K562 (cell line): ENCODE measurements at regions not wholly inside any gene's neighbourhood (a gene's known extent, or its start where the extent isn't known, plus 50 kb on each side); places are given as distances from the start of the nearest gene placed in this dataset.

Experiments used
- ATAC-seq: fragments of 200-7000 bp; cut with Tn5 transposase; 3 replicates; pipeline ENCODE4 v1.9.1; 2020; ENCODE audit warnings: moderate library complexity
- BruUV-seq: library from RNA; stranded (reverse); fragments of 400-500 nt; replicated peaks from 2 replicates; lab custom pipeline; 2021; lab: Mats Ljungman, UMichigan
- CTCF ChIA-PET: fragments of 300-600 bp; formaldehyde crosslinking; extraction: SDS; loops from one replicate; lab custom pipeline; 2021; ENCODE audit warnings: low intra/inter-chr PET ratio; lab: Yijun Ruan, JAX
- POLR2A ChIA-PET: fragments of 300-600, 350-650 bp; sonication (Branson Sonifier 250); formaldehyde crosslinking; extraction: SDS; loops from one replicate; lab custom pipeline; 2021; ENCODE audit warnings: antibody characterized with exemption, inconsistent platforms; lab: Yijun Ruan, JAX
- DNase-seq, 4 experiments: peaks; one replicate each; pipeline versions ENCODE4 v3.0.0 to v3.0.0-alpha.2; 2011 to 2018; ENCODE audit warnings: low spot score in 3 of 4, mixed read lengths in 3 of 4; ENCODE audit errors: extremely low read depth in 1 of 4
- FAIRE-seq: peaks from 2 replicates; lab custom pipeline; 2011; peaks lifted over from hg19 to GRCh38; lab: Jason Lieb, UNC
- H2AFZ ChIP-seq: 2 replicates; pipeline ENCODE4 v1.6.0; 2011; ENCODE audit warnings: low read depth, low read length, control low read depth, inconsistent platforms
- H3K27ac ChIP-seq: fragments of 200-600 bp; 3 replicates; pipeline ENCODE4 v1.8.0; 2011; ENCODE audit warnings: low read depth, mild to moderate bottlenecking, control low read depth, inconsistent platforms, low read length, moderate library complexity, mixed read lengths; ENCODE audit errors: extremely low read depth
- H3K27me3 ChIP-seq, 2 experiments: fragments of 300-600 bp in 1 of 2; 2 replicates in 1 of 2; 3 replicates in 1 of 2; pipeline versions ENCODE4 v1.6.0 to v1.8.0; 2011; ENCODE audit warnings: inconsistent platforms in 2 of 2, low read length in 2 of 2, mild to moderate bottlenecking in 1 of 2, mixed read lengths in 1 of 2, moderate library complexity in 1 of 2; ENCODE audit not compliant: control insufficient read depth in 2 of 2, insufficient read depth in 2 of 2
- H3K36me3 ChIP-seq: fragments of 300-600 bp; 3 replicates; pipeline ENCODE4 v1.8.0; 2011; ENCODE audit warnings: mild to moderate bottlenecking, low read length, inconsistent platforms; ENCODE audit not compliant: control insufficient read depth, insufficient read depth
- H3K4me1 ChIP-seq, 2 experiments: fragments of 200-600 bp in 1 of 2; replicated peaks in 1 of 2; 2 replicates in 1 of 2; 3 replicates in 1 of 2; pipeline versions ENCODE4 v1.5.1 to v1.8.0; 2011; ENCODE audit warnings: inconsistent platforms in 2 of 2, low read length in 2 of 2, mild to moderate bottlenecking in 1 of 2, mixed read lengths in 1 of 2, moderate library complexity in 1 of 2; ENCODE audit not compliant: control insufficient read depth in 2 of 2, insufficient read depth in 2 of 2
- H3K4me2 ChIP-seq: 2 replicates; pipeline ENCODE4 v1.6.1; 2011; ENCODE audit warnings: low read length, control low read depth, inconsistent platforms, mixed read lengths; ENCODE audit not compliant: insufficient read depth
- H3K4me3 ChIP-seq: fragments of 200-600 bp; sonication (generic), shearing (Covaris generic); 2 replicates; pipeline ENCODE4 v1.5.1; 2016; ENCODE audit warnings: control low read depth, inconsistent platforms
- H3K79me2 ChIP-seq: fragments of 200-600 bp; 3 replicates; pipeline ENCODE4 v1.8.0; 2011; ENCODE audit warnings: low read length, inconsistent platforms; ENCODE audit not compliant: control insufficient read depth, insufficient read depth
- H3K9ac ChIP-seq, 2 experiments: 2 replicates each; pipeline versions ENCODE4 v1.6.0 to v1.6.1; 2011; ENCODE audit warnings: low read depth in 2 of 2, low read length in 2 of 2, control low read depth in 1 of 2, inconsistent platforms in 1 of 2, mild to moderate bottlenecking in 1 of 2, mixed read lengths in 1 of 2; ENCODE audit not compliant: insufficient read depth in 1 of 2
- H3K9me1 ChIP-seq: one replicate; pipeline ENCODE4 v1.6.0; 2011; ENCODE audit warnings: inconsistent platforms, mild to moderate bottlenecking, low read length, moderate library complexity; ENCODE audit not compliant: control insufficient read depth, insufficient read depth
- H3K9me3 ChIP-seq: replicated peaks from 2 replicates; pipeline ENCODE4 v1.5.1; 2011; ENCODE audit warnings: low read depth, low read length, inconsistent platforms; ENCODE audit not compliant: control insufficient read depth, insufficient read depth
- H4K20me1 ChIP-seq: replicated peaks from 2 replicates; pipeline ENCODE4 v1.6.1; 2011; ENCODE audit warnings: low read length, inconsistent platforms, mixed read lengths; ENCODE audit not compliant: control insufficient read depth, insufficient read depth
- CREB1 ChIP-seq, 2 experiments: sonication (generic) in 1 of 2; formaldehyde crosslinking in 1 of 2; IDR thresholded peaks; 2 replicates each; pipeline versions ENCODE4 v1.6.1 to v1.8.0; 2012 to 2022; ENCODE audit warnings: inconsistent platforms in 1 of 2, mild to moderate bottlenecking in 1 of 2, missing genetic modification reagents in 1 of 2, moderate library complexity in 1 of 2
- CTCF ChIP-seq, 3 experiments: IDR thresholded peaks in 2 of 3; conservative IDR thresholded peaks in 1 of 3; 2 replicates each; pipeline ENCODE4 v1.5.1; 2011 to 2012; ENCODE audit warnings: low read length in 3 of 3, mild to moderate bottlenecking in 3 of 3, control low read depth in 2 of 3, improper control_type of control experiment in 1 of 3, inconsistent platforms in 1 of 3, low read depth in 1 of 3, mixed read lengths in 1 of 3, moderate library complexity in 1 of 3; ENCODE audit not compliant: insufficient read depth in 2 of 3
- DIDO1 ChIP-seq: fragments of 450-650 bp; IDR thresholded peaks from 2 replicates; pipeline ENCODE4 v1.6.1; 2016; ENCODE audit warnings: low read depth, missing biosample characterization, missing genetic modification characterization
- E2F1 ChIP-seq: sonication (generic); formaldehyde crosslinking; IDR thresholded peaks from 2 replicates; pipeline ENCODE4 v1.8.1; 2023; ENCODE audit warnings: mild to moderate bottlenecking, missing genetic modification reagents, moderate library complexity
- HMG20B ChIP-seq: fragments of 250-450 bp; sonication (Bioruptor Pico); IDR thresholded peaks from 2 replicates; pipeline ENCODE4 v1.5.0; 2021; ENCODE audit warnings: mild to moderate bottlenecking
- NFYB ChIP-seq: IDR thresholded peaks from 2 replicates; pipeline ENCODE4 v1.6.1; 2011; ENCODE audit warnings: mild to moderate bottlenecking, moderate library complexity; ENCODE audit not compliant: insufficient read length; ENCODE audit errors: extremely low read depth
- NR4A1 ChIP-seq, 2 experiments: fragments of 250-450 bp in 1 of 2; fragments of 450-650 bp in 1 of 2; sonication (Bioruptor Pico) in 1 of 2; IDR thresholded peaks; 2 replicates each; pipeline versions ENCODE4 v1.4.0 to v1.6.1; 2016 to 2020; ENCODE audit warnings: mild to moderate bottlenecking in 2 of 2, missing compliant biosample characterization in 1 of 2, missing genetic modification characterization in 1 of 2, moderate library complexity in 1 of 2
- PCBP1 ChIP-seq: fragments of 200-400 bp; formaldehyde crosslinking; IDR thresholded peaks from 2 replicates; pipeline ENCODE4 v1.6.1; 2018; ENCODE audit warnings: mild to moderate bottlenecking, low read depth, low read length; ENCODE audit not compliant: poor library complexity, severe bottlenecking
- SETDB1 ChIP-seq: IDR thresholded peaks from one replicate; pipeline ENCODE4 v1.6.1; 2012; ENCODE audit warnings: low read length, control low read depth, inconsistent platforms
- ZNF24 ChIP-seq: fragments of 450-650 bp; IDR thresholded peaks from 2 replicates; pipeline ENCODE4 v1.6.1; 2016
- ZNF785 ChIP-seq: fragments of 250-450 bp; sonication (Bioruptor Pico); IDR thresholded peaks from 2 replicates; pipeline ENCODE4 v1.4.0; 2020; ENCODE audit warnings: mild to moderate bottlenecking
- WGBS: fragments of 100-300 bp; shearing (Covaris generic); methylation state at CpG from one replicate; pipeline ENCODE4 v1.1.6; 2016; ENCODE audit warnings: low coverage, mixed read lengths; ENCODE audit not compliant: insufficient coverage; ENCODE audit errors: missing lambda C conversion rate; 5-methylcytosine and 5-hydroxymethylcytosine counted together
- in situ Hi-C: fragments of 300-500 bp; cut with MboI; formaldehyde crosslinking; loops from 4 replicates; pipeline ENCODE4 v1.15.0; 2018; ENCODE audit warnings: inconsistent platforms, mixed read lengths
- intact Hi-C: fragments of 100-400 bp; cut with micrococcal nuclease; formaldehyde crosslinking; loops from 2 replicates; pipeline ENCODE4 v1.14.2; 2022

- FAIRE-seq: no peak
- H3K9ac ChIP-seq: no peak overlapping the region
These were observed 186.2 kb downstream of the RBFOX3 start for GRCh38 chr17:79424471-79425185.

More at GRCh38 chr17:79424471-79425185, 186.2 kb downstream of the RBFOX3 start:
- ChIA-PET CTCF (no interaction called here), POLR2A (interaction anchor here (0.6 to 1.0 kb wide), 2 partner anchors 90 to 1595 kb away, joined by 3 to 4 read pairs; no protein-coding TSS in a partner anchor)
- H4K20me1 ChIP-seq: peaks cover 18% of the 10 kb centered on the region
- no peak overlapping the region for H3K27ac ChIP-seq
- peaks cover 4% of the 10 kb centered on the region for H3K9me1 ChIP-seq
- H3K9me3 ChIP-seq: no peaks in the 10 kb centered on the region
- no peak overlapping the region for H3K4me3 ChIP-seq
- no peaks in the 10 kb centered on the region for H3K79me2 ChIP-seq
- DNase-seq: no peak
- H3K4me1 ChIP-seq: peaks cover 0 to 7% of the 10 kb centered on the region in 2 experiments; a peak in 1 of 5 replicates
- BruUV-seq: no TSS peak
- in situ Hi-C loops: no loop called here
- intact Hi-C loops: no loop called here
- peaks cover 7 to 90% of the 10 kb centered on the region in 2 experiments; a peak in 3 of 5 replicates for H3K27me3 ChIP-seq
- ATAC-seq: no peak
- H2AFZ ChIP-seq: no peak overlapping the region
- TF ChIP-seq E2F1 (CRISPR knock-in tag) (no peak), ZNF24 (no peak), CTCF (IDR thresholded peaks at IDR 0.05 in 2 of 3, conservative IDR thresholded peaks at IDR 0.05 in 1 of 3; ENCODE audit: insufficient read depth in 2 of 3, low read depth in 1 of 3, low read length in 3 of 3) (no peak), DIDO1 (tag) (no peak), ZNF785 (no peak), SETDB1 (no peak), HMG20B (CRISPR knock-in tag) (no peak), CREB1 (IDR thresholded peaks at IDR 0.05) (no peak), CREB1 (CRISPR knock-in tag; IDR thresholded peaks at IDR 0.05) (no peak), PCBP1 (no peak), NFYB (no peak), NR4A1 (CRISPR knock-in tag; IDR thresholded peaks at IDR 0.05) (no peak), NR4A1 (tag; IDR thresholded peaks at IDR 0.05) (no peak)
- TF ChIP-seq, all 486 proteins: peak for 0
- H3K4me2 ChIP-seq: no peak overlapping the region
- WGBS: 4% methylated on average over 9 of the region's 9 CpGs
- no peaks in the 10 kb centered on the region for H3K36me3 ChIP-seq
